ENCODE measurements at regions not wholly inside any gene's neighbourhood (a gene's known extent, or its start where the extent isn't known, plus 50 kb on each side); places are given as distances from the start of the nearest gene placed in this dataset.
"Not testable (repeated sequence)": the region's sequence is repeated elsewhere in the genome, so short reads cannot be mapped to it uniquely, and the experiment has no call there.

DNA sequence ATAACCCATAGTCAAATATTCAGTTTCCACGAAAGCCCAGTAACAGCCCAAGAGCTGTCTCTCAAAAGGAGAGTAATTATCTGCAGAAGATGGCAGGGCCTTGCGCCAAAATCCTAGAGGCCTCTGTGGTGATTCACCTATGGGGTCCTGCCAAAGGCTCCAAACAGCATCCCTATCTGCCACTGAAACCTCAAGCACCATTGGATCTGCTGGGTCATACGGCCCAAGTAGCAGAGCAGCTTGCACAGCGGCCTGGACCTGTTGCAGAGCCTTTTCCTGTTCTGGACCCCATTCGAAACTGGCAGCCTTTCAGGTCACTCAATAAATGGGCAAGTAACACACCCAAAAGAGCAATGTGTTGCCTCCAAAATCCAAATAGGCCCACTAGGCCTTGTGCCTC, 183.2 kb upstream of the IPO5 start:
- not testable (repeated sequence) for H3K27ac Mint-ChIP-seq; H3K9me3 Mint-ChIP-seq; H3K36me3 Mint-ChIP-seq; H3K4me1 Mint-ChIP-seq (ENCODE audit: low read depth in 2 of 2); DNase-seq (ENCODE audit: low spot score); ATAC-seq; H3K27me3 Mint-ChIP-seq; H3K4me3 Mint-ChIP-seq

DNA sequence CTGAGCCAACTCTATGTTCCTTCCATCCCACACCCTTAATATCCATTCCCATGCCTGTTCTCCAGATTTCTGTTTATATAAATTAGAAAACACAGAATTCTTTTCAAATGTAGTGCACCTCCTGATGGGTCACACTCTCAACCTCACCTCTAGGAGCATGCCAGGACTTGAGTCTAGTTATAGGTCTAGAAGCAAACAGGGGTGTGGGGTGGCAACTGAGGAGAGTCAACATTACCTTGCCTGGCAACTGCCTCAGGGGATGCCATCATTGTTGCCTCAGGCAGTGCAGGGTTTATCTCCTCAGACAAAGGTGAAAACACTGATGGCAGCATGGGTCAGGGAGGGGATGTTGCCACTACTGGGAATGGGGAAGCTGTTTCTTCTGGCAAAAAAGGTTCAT, 181.0 kb upstream of the IPO5 start:
- DNase-seq (ENCODE audit: low spot score); H3K9me3 Mint-ChIP-seq; H3K27ac Mint-ChIP-seq; H3K36me3 Mint-ChIP-seq; H3K27me3 Mint-ChIP-seq; H3K4me3 Mint-ChIP-seq; ATAC-seq; H3K4me1 Mint-ChIP-seq (ENCODE audit: low read depth in 2 of 2): not testable (repeated sequence)

DNA sequence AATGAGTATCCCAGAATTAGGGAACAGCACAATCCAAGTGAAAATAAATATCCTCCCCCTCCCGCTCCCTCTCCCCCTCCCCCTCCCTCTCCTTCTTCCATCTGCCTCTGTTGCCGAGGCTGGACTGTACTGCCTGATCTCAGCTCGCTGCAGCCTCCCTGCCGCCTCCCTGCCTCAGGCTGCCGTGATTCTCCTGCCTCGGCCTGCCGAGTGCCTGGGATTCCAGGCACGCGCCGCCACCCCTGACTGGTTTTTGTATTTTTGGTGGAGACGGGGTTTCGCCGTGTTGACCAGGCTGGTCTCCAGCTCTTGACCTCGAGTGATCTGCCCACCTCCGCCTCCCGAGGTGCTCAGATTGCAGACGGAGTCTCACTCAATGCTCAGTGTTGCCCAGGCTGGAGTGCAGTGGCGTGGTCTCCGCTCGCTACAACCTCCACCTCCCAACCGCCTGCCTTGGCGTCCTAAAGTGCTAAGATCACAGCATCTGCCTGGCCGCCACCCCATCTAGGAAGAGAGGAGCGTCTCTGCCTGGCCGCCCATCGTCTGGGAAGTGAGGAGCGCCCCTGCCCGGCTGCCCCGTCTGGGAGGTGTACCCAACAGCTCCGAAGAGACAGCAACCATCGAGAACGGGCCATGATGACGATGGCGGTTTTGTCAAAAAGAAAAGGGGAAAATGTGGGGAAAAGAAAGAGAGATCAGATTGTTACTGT, 178.9 kb upstream of the IPO5 start:
- H3K27me3 Mint-ChIP-seq; H3K36me3 Mint-ChIP-seq; ATAC-seq; H3K27ac Mint-ChIP-seq; H3K4me1 Mint-ChIP-seq (ENCODE audit: low read depth in 2 of 2); H3K4me3 Mint-ChIP-seq; DNase-seq (ENCODE audit: low spot score): not testable (repeated sequence)
- H3K9me3 Mint-ChIP-seq = peaks cover 11% of the 10 kb centered on the region

DNA sequence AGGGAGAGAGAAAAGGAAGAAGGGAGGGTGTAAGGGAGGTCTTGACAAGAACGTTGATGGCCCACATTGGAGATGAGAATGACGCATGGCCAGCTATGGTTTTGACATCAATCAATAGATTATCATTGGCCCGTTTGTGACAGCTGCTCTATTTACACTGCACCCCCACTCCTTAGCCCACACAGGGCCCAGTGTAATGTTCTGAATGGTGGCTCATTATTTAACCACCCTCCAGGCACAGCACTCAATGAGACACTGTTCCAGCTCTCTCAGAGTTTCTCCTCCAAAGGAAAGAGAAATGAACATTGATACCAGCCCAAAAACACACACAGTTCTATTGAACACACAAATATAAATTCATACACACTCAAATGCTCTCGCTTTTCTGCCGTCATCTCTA, 173.0 kb upstream of the IPO5 start:
- H3K4me3 Mint-ChIP-seq = no peak overlapping the region
- DNase-seq (ENCODE audit: low spot score) (no peak), ATAC-seq (no peak)
- H3K27me3 Mint-ChIP-seq = no peaks in the 10 kb centered on the region
- no peaks in the 10 kb centered on the region for H3K4me1 Mint-ChIP-seq (ENCODE audit: low read depth in 2 of 2)
- H3K27ac Mint-ChIP-seq = no peak overlapping the region
- no peaks in the 10 kb centered on the region for H3K36me3 Mint-ChIP-seq
- peaks cover 15% of the 10 kb centered on the region for H3K9me3 Mint-ChIP-seq

DNA sequence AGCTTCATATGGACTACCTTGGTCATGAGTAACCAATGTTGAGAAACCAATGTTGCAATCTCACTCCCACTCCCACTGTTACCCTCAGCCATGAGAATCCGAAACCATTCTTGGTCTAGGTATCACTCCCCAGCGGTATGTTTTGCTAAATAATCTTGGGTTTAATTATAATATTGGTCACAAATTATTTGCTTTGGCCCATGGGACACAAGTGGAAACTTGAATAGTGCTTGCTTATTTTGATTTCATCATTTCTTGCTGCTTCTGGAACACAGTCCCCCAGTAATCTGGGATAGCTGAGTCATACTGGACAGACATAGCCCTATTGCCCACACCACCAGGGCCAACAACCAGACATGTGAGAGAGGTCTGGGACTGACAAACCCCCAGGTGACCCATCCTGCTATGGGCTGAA, 171.6 kb upstream of the IPO5 start:
- H3K9me3 Mint-ChIP-seq = peaks cover 12% of the 10 kb centered on the region
- ATAC-seq (no peak), DNase-seq (ENCODE audit: low spot score) (no peak)
- no peaks in the 10 kb centered on the region for H3K36me3 Mint-ChIP-seq
- no peak overlapping the region for H3K27ac Mint-ChIP-seq
- no peaks in the 10 kb centered on the region for H3K27me3 Mint-ChIP-seq
- no peaks in the 10 kb centered on the region for H3K4me1 Mint-ChIP-seq (ENCODE audit: low read depth in 2 of 2)
- H3K4me3 Mint-ChIP-seq = no peak overlapping the region

DNA sequence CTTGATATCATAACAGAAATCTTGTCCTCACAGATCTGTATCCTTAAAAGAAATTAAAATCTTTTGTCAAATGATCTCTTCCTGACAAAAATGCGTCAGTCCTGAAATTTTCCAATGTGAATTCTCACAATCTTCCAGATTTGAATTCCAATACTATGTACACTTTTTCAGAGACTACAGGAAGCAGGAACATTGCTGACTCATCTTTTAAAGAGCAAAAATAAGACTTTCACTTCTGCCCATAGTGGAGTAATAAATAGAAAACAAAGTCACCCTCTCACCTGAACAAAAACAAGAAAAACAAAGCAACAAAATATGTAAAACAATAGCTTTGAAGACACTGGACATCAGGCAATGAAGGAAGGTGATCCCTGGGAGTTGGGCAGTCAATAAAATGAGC, 167.0 kb upstream of the IPO5 start:
- no peak overlapping the region for H3K4me3 Mint-ChIP-seq
- H3K4me1 Mint-ChIP-seq (ENCODE audit: low read depth in 2 of 2) = no peaks in the 10 kb centered on the region
- H3K27ac Mint-ChIP-seq = no peak overlapping the region
- DNase-seq (ENCODE audit: low spot score) (no peak), ATAC-seq (no peak)
- no peaks in the 10 kb centered on the region for H3K27me3 Mint-ChIP-seq
- peaks cover 4% of the 10 kb centered on the region for H3K36me3 Mint-ChIP-seq
- peaks cover 7% of the 10 kb centered on the region for H3K9me3 Mint-ChIP-seq

DNA sequence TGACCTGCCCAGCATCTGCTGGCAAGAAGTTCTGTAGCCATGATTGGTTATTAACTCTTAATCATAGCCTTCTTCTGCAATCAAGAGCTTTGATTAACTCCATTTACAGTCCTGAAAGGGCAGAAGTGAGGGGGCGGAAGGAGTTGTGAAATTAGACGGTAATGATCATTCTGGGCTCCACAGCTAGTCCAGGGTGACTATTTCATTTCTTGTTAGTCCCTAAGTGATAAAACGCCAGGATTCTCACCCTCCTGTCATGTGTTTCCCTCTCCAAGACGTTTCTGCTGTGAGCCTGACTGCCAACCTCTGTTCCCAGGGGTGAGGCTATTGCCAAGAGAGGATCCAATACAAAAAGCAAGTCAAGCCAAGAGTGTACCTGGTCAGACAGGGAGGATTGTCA, 155.9 kb upstream of the IPO5 start:
- Mint-ChIP-seq H3K4me3 (no peak overlapping the region), H3K4me1 (ENCODE audit: low read depth in 2 of 2) (no peaks in the 10 kb centered on the region), H3K36me3 (peaks cover 22% of the 10 kb centered on the region), H3K27ac (no peak overlapping the region), H3K27me3 (no peaks in the 10 kb centered on the region), H3K9me3 (peaks cover 21% of the 10 kb centered on the region)
- no peak for ATAC-seq
- DNase-seq (ENCODE audit: low spot score) = no peak

DNA sequence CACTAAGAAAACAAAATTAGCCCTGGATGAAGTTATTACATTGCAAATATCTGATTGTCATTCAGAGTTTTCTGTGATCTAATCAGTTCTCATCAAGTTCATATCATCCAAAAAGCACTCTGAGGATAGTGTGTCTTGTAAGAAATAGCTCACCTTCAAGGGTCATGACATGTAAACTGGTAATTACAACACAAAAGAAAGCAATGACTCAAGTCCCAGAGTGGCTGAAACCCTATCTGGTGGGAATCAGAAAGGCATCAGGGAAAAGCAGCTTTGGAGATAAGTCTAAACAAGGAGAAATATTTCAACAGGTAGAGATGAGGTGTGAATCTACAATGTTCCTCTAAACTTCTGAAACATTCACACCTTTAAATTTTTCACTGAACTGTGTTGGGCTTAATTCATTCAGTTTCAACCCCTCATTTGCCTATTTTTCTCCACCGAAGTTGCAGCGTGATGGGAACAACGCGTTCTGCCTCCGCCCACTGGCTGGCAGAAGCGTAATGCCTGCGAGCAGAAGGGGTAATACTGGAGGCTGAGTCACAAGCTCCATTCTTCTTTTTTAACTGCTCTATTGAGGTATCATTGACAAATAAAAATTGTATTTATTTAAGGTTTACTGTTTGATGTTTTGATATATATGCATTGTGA, 155.2 kb upstream of the IPO5 start:
- ATAC-seq (no peak), DNase-seq (ENCODE audit: low spot score) (no peak)
- H3K9me3 Mint-ChIP-seq = peaks cover 17% of the 10 kb centered on the region
- peaks cover 0 to under 1% of the 10 kb centered on the region in 2 donors for H3K27me3 Mint-ChIP-seq
- H3K36me3 Mint-ChIP-seq = peaks cover 18% of the 10 kb centered on the region
- H3K4me3 Mint-ChIP-seq = no peak overlapping the region
- no peaks in the 10 kb centered on the region for H3K4me1 Mint-ChIP-seq (ENCODE audit: low read depth in 2 of 2)
- no peak overlapping the region for H3K27ac Mint-ChIP-seq

DNA sequence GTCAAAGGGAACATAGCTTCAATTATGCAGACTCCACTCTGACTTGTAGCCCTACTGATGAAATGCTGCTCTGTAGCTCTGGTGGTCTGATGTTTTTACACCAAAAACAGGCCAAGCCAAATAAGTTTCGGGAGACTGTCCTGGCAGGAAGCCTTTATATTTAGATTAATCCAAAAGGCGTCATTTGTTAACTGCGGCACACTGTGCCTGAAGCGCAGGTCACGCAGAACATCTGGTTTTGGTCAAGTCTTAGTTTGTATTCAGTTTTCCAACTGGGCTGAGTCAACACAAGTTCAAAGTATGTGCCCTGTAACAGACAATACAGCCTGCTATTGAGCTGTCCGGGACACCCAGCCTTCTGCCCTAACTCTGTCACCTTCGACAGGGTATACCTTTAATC, 154.6 kb upstream of the IPO5 start:
- Mint-ChIP-seq H3K36me3 (peaks cover 17% of the 10 kb centered on the region), H3K9me3 (peaks cover 16% of the 10 kb centered on the region), H3K4me3 (no peak overlapping the region), H3K27ac (no peak overlapping the region), H3K27me3 (peaks cover 0 to 6% of the 10 kb centered on the region in 2 donors), H3K4me1 (ENCODE audit: low read depth in 2 of 2) (no peaks in the 10 kb centered on the region)
- ATAC-seq (no peak), DNase-seq (ENCODE audit: low spot score) (no peak)

DNA sequence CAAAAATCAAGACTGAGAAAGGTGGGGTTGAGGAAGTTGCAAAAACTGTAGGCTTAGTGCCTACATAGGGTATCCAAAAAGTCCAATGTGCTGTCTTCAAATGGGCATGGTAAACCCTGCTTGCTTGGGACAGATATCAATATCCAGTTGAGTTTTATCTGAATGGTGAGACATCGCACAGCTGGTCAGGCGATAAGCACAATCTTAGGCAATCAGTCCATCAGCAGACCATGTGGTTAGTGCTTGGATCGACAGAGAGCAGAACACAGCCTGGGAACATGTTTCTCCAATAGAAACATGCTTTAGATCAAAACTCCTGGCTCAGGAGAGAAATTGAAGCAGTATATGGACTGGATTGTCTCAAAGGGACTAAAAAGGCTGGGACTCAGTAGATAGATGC, 151.3 kb upstream of the IPO5 start:
- ATAC-seq (no peak), DNase-seq (ENCODE audit: low spot score) (no peak)
- Mint-ChIP-seq H3K9me3 (peaks cover 3% of the 10 kb centered on the region), H3K36me3 (no peaks in the 10 kb centered on the region), H3K27ac (no peak overlapping the region), H3K4me3 (no peak overlapping the region), H3K27me3 (peaks cover 0 to 16% of the 10 kb centered on the region in 2 donors), H3K4me1 (ENCODE audit: low read depth in 2 of 2) (no peaks in the 10 kb centered on the region)

DNA sequence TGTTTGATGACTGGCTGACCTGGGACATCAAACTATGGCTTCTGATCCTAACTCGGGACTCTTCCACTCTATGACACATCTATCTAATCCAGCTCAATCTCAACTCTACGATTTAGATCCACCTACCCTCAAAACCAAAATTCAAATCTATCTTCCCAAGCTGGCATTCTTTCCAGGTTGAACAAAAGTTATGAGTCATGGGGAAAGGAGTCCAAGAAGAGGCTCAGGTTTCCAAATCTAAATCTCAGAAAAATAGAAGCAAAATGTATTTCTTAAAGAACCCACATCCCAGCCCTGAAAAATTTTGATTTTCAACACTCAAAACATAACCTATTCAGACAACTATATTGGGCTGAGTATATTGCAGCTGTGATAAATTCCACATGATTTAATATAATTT, 143.9 kb upstream of the IPO5 start:
- Mint-ChIP-seq H3K9me3 (no peaks in the 10 kb centered on the region), H3K27ac (no peak overlapping the region), H3K36me3 (no peaks in the 10 kb centered on the region), H3K27me3 (peaks cover 0 to 24% of the 10 kb centered on the region in 2 donors), H3K4me3 (no peak overlapping the region), H3K4me1 (ENCODE audit: low read depth in 2 of 2) (no peaks in the 10 kb centered on the region)
- DNase-seq (ENCODE audit: low spot score) = no peak
- no peak for ATAC-seq

DNA sequence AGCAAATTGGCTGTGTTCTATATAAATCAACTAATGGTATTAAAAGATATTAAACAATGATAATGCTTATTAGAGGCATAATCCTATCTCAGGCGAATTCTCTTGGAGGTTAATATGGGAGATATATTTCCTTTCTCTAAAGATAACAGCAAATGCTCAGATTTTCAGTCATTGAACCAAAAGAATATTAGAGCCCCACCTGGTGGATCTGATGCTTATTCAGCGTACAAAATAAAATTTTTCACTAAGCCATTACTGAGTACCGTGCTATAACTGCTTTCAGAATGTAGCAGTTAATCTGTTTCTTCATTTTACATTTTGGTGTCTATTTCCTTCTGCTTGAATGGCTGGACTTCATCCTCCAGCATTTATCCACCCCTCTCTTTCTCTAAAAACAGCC, 143.3 kb upstream of the IPO5 start:
- no peak for ATAC-seq
- no peaks in the 10 kb centered on the region for H3K9me3 Mint-ChIP-seq
- H3K36me3 Mint-ChIP-seq = no peaks in the 10 kb centered on the region
- H3K27ac Mint-ChIP-seq = no peak overlapping the region
- peaks cover 0 to 19% of the 10 kb centered on the region in 2 donors for H3K27me3 Mint-ChIP-seq
- H3K4me3 Mint-ChIP-seq = no peak overlapping the region
- DNase-seq (ENCODE audit: low spot score) = no peak
- no peaks in the 10 kb centered on the region for H3K4me1 Mint-ChIP-seq (ENCODE audit: low read depth in 2 of 2)

DNA sequence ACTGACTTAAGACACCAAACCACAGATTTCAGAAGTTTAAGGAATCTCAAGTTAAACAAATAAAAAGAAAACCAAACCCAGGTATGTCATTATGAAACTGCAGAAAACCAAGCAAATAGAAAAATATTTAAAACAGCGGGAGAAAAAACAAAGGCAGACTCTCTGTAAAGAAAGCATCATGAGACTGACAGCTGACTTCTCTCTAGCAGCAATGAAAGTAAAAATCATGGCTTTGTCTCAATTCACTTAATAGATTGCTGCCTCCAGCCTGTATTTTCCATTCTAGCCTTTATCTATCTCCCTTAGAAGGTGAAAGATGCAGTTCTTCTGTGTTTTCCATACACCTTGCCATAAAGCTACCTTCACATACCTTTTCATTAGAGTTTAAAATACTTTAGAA, 131.1 kb upstream of the IPO5 start:
- Mint-ChIP-seq H3K4me3 (no peak overlapping the region), H3K9me3 (peaks cover 7% of the 10 kb centered on the region), H3K27me3 (peaks cover 5 to 16% of the 10 kb centered on the region in 2 donors), H3K36me3 (no peaks in the 10 kb centered on the region), H3K27ac (no peak overlapping the region), H3K4me1 (ENCODE audit: low read depth in 2 of 2) (no peaks in the 10 kb centered on the region)
- no peak for ATAC-seq
- DNase-seq (ENCODE audit: low spot score) = no peak

DNA sequence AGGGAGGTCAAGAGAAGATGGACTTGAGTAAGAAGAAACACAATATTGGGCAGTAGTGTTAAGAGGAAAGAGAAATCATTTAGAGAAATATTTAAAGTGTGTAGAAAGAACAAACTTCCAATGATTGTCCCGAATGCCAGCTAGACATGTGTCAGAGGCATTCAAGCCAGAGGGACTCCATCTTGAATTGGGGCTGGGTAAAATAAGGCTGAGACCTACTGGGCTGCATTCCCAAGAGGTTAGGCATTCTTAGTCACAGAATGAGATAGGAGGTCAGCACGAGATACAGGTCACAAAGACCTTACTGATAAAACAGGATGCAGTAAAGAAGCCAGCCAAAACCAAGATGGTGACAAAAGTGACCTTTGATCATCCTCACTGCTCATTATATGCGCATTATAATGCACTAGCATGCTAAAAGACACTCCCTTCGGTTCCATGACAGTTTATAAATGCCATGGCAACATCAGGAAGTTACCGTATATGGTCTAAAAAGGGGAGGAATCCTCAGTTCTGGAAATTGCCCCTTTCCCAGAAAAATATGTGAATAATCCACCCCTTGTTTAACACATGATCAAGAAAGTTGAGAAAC, 127.0 kb upstream of the IPO5 start:
- H3K4me3 Mint-ChIP-seq = no peak overlapping the region
- H3K27me3 Mint-ChIP-seq = peaks cover 3 to 18% of the 10 kb centered on the region in 2 donors
- peaks cover 12% of the 10 kb centered on the region for H3K9me3 Mint-ChIP-seq
- H3K36me3 Mint-ChIP-seq = no peaks in the 10 kb centered on the region
- ATAC-seq = no peak
- H3K27ac Mint-ChIP-seq = no peak overlapping the region
- no peaks in the 10 kb centered on the region for H3K4me1 Mint-ChIP-seq (ENCODE audit: low read depth in 2 of 2)
- no peak for DNase-seq (ENCODE audit: low spot score)
